Endothelial cell (in vitro differentiated cells): ENCODE measurements at regions not wholly inside any gene's neighbourhood (a gene's known extent, or its start where the extent isn't known, plus 50 kb on each side); places are given as distances from the start of the nearest gene placed in this dataset.

Experiments
- DNase-seq: peaks from one replicate; pipeline ENCODE4 v3.0.0; 2021; ENCODE audit warnings: low spot score
- H3K27ac Mint-ChIP-seq: one replicate; pipeline ENCODE4 v1.8.0; 2021; ENCODE audit warnings: mixed read lengths, inconsistent platforms; ENCODE audit not compliant: unreplicated experiment
- H3K27me3 Mint-ChIP-seq: one replicate; pipeline ENCODE4 v1.8.0; 2021; ENCODE audit warnings: mild to moderate bottlenecking, moderate library complexity, mixed read lengths, inconsistent platforms; ENCODE audit not compliant: unreplicated experiment
- H3K36me3 Mint-ChIP-seq: one replicate; pipeline ENCODE4 v1.8.0; 2021; ENCODE audit warnings: mild to moderate bottlenecking, low read depth, mixed read lengths, inconsistent platforms; ENCODE audit not compliant: unreplicated experiment
- H3K4me1 Mint-ChIP-seq: one replicate; pipeline ENCODE4 v1.8.0; 2021; ENCODE audit warnings: mild to moderate bottlenecking, mixed read lengths, inconsistent platforms; ENCODE audit not compliant: unreplicated experiment
- H3K4me3 Mint-ChIP-seq: one replicate; pipeline ENCODE4 v1.8.0; 2021; ENCODE audit warnings: mild to moderate bottlenecking, mixed read lengths, inconsistent platforms; ENCODE audit not compliant: unreplicated experiment
- H3K9me3 Mint-ChIP-seq: one replicate; pipeline ENCODE4 v1.8.0; 2021; ENCODE audit warnings: mixed read lengths, inconsistent platforms; ENCODE audit not compliant: unreplicated experiment
- TF ChIP-seq, protein P1 (sequence below): fragments of 200-600 bp; sonication (generic); IDR thresholded peaks from one replicate; pipeline ENCODE4 v1.5.0; 2021; ENCODE audit warnings: antibody characterized with exemption; ENCODE audit not compliant: unreplicated experiment

DNA sequence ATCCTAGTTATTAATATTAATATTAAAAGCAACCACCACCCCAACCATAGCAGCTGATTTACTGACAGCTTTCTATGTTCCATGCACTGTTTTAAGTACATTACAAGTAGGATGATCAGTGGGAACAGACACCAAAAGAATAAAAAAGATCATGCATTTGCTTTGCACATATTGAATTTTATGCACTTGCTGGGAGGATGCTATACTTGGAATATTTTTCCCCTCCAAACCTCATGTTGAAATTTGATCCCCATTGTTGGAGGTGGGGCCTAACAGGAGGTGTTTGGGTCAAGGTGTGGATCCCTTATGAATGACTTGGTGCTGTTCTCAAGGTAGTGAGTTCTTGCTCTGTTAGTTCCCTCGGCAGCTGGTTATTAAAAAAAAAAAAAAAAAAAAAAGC, 178.9 kb upstream of the MYLIP start:
- DNase-seq, result no peak
- peaks cover 2% of the 10 kb centered on the region for H3K27me3 Mint-ChIP-seq
- no peak overlapping the region for H3K27ac Mint-ChIP-seq
- H3K4me3 Mint-ChIP-seq, result no peak overlapping the region
- no peaks in the 10 kb centered on the region for H3K36me3 Mint-ChIP-seq
- TF ChIP-seq, protein P1, sequence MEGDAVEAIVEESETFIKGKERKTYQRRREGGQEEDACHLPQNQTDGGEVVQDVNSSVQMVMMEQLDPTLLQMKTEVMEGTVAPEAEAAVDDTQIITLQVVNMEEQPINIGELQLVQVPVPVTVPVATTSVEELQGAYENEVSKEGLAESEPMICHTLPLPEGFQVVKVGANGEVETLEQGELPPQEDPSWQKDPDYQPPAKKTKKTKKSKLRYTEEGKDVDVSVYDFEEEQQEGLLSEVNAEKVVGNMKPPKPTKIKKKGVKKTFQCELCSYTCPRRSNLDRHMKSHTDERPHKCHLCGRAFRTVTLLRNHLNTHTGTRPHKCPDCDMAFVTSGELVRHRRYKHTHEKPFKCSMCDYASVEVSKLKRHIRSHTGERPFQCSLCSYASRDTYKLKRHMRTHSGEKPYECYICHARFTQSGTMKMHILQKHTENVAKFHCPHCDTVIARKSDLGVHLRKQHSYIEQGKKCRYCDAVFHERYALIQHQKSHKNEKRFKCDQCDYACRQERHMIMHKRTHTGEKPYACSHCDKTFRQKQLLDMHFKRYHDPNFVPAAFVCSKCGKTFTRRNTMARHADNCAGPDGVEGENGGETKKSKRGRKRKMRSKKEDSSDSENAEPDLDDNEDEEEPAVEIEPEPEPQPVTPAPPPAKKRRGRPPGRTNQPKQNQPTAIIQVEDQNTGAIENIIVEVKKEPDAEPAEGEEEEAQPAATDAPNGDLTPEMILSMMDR, result no peak
- H3K4me1 Mint-ChIP-seq, result peaks cover 10% of the 10 kb centered on the region
- H3K9me3 Mint-ChIP-seq, result no peaks in the 10 kb centered on the region

DNA sequence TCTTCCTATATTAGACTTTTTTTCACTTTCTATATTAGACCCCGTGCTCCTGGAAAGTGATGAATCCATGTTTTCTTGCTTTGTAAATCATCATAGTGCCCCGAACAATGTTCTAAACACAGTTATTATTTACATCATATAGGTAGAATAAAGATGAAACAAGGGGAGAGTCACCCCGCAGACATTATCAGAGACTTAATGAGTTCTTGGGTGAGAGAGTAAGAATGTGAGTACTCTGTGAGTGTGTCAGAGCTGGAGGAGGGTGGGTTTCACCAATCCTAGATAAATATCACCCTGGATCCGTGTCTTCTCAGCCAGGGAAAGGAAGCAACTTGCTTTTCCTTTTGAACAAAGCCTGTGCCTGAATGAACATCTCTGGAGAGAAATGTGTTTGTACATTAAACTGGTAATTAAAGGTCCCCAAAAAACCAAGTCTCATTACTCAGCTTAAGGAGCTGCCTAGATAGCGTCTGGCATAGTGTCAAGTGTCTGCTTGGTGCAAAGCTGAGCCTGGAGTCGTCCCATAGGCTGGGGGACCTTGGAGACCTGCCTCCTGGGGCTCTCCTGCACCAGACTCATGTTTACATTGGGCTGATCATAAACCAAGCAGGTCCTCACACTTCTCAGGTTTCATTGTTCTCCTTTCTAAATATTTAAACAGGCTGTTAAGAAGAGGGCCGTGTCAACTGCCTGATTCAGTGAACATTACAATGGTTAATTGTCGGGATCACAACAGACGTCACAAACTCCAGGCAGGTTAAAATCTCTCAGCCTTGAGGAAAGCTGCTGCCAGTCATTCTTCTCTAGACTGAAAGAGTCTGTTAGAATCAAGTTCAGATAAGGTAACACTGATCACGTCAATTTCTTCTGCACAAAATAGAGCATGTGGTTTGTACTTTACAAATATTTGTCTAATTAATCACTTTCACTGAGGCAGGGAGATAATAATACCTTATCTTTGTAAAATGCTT, 179.7 kb upstream of the MYLIP start:
- no peak for DNase-seq
- no peaks in the 10 kb centered on the region for H3K36me3 Mint-ChIP-seq
- peaks cover 10% of the 10 kb centered on the region for H3K4me1 Mint-ChIP-seq
- H3K4me3 Mint-ChIP-seq, result no peak overlapping the region
- no peaks in the 10 kb centered on the region for H3K9me3 Mint-ChIP-seq
- TF ChIP-seq, protein P1, result no peak
- H3K27ac Mint-ChIP-seq, result no peak overlapping the region
- peaks cover 2% of the 10 kb centered on the region for H3K27me3 Mint-ChIP-seq

DNA sequence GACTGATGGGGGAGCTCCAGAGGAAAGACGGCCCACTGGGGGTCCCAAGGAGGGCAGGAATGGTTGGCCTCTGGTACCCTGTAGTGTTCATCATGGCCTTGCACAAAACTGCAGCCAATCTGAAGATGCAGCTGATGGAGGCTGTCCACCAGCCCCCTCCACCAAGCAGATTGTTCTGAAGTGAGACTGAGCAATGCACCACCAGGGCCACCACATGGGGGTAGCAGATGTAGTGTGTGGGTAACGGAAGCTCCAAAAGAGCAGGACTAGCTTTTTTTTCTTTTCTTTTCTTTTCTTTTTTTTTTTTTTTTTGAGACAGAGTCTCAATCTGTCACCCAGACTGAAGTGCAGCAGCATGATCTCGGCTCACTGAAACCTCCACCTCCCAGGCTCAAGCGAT, 181.0 kb upstream of the MYLIP start:
- Mint-ChIP-seq H3K36me3 (no peaks in the 10 kb centered on the region), H3K4me1 (peaks cover 6% of the 10 kb centered on the region), H3K27me3 (peaks cover 2% of the 10 kb centered on the region), H3K9me3 (no peaks in the 10 kb centered on the region), H3K27ac (no peak overlapping the region), H3K4me3 (no peak overlapping the region)
- no peak for DNase-seq
- TF ChIP-seq, protein P1, result no peak

DNA sequence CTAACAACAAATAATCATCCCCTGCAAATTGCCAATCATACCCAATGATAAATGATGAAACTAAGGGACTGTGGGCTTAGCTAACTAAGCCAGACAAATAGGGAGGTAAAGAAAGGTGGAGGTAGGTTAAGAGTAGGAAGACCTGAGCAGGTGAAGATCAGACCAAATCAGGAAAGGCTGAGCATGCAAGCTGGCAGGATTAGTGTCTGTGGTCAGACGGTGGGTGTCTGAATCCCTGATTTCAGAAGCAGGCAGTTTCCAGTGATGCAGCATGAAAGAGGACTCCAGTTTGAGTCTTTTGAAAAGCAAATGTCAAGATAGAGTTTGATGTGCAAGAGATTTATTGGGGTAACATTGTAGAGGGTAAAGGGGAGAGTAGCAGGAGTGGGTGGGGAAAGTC, 181.4 kb upstream of the MYLIP start:
- Mint-ChIP-seq H3K27ac (no peak overlapping the region), H3K36me3 (no peaks in the 10 kb centered on the region), H3K9me3 (no peaks in the 10 kb centered on the region), H3K27me3 (peaks cover 2% of the 10 kb centered on the region), H3K4me3 (no peak overlapping the region), H3K4me1 (peaks cover 3% of the 10 kb centered on the region)
- no peak for DNase-seq
- TF ChIP-seq, protein P1, result no peak

DNA sequence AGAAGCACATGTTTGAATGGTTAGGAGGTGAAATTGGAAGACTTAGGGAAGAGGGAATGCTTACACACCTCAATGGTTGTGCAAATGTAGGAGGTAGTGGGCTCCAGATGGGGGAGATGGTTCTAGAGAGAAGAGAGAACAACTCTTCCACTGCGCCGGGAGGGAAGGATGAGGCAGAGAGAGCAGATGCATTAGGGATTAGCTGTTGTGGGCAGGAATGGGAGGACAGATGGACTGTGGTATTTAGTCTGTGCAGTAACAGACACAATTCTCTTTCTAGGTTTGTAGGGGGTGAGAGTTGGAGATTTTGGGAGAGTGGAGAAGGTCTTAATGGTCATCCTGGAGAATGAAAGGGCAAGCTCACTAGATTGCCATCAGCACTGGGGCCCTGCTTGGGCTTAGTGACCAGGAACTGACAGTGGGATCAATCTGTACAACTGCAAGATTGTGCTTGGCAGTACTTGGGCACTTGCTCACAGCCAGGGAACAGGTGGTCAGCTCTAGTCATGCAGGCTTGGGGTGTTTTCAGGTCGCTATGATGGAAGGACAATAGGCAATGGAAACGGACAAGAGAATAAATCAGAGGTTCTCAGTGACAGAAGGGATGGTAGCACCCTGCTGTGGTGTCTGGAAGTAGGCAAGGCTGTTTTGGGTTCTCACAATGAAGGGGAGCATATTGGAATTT, 182.0 kb upstream of the MYLIP start:
- H3K9me3 Mint-ChIP-seq, result no peaks in the 10 kb centered on the region
- no peaks in the 10 kb centered on the region for H3K36me3 Mint-ChIP-seq
- TF ChIP-seq, protein P1, result no peak
- no peak for DNase-seq
- peaks cover 2% of the 10 kb centered on the region for H3K4me1 Mint-ChIP-seq
- no peak overlapping the region for H3K4me3 Mint-ChIP-seq
- H3K27me3 Mint-ChIP-seq, result peaks cover 5% of the 10 kb centered on the region
- no peak overlapping the region for H3K27ac Mint-ChIP-seq
